SJCRH30 (cell line): ENCODE measurements at regions not wholly inside any gene's neighbourhood (a gene's known extent, or its start where the extent isn't known, plus 50 kb on each side); places are given as distances from the start of the nearest gene placed in this dataset.

Experiments used
- DNase-seq, 2 experiments: peaks; one replicate each; pipeline ENCODE4 v3.0.0-alpha.2; 2015 to 2020
- H3K27ac ChIP-seq: fragments of 250-450 bp; sonication (Bioruptor Pico); 2 replicates; pipeline ENCODE4 v1.5.1; 2020; ENCODE audit warnings: mild to moderate bottlenecking, moderate library complexity
- H3K27me3 ChIP-seq: fragments of 250-450 bp; sonication (Bioruptor Pico); 2 replicates; pipeline ENCODE4 v1.5.1; 2020; ENCODE audit warnings: mild to moderate bottlenecking, moderate library complexity
- H3K36me3 ChIP-seq: fragments of 250-450 bp; sonication (Bioruptor Pico); 2 replicates; pipeline ENCODE4 v1.5.1; 2020; ENCODE audit warnings: mild to moderate bottlenecking, moderate library complexity
- H3K4me1 ChIP-seq: fragments of 250-450 bp; sonication (Bioruptor Pico); 2 replicates; pipeline ENCODE4 v1.5.1; 2020; ENCODE audit warnings: mild to moderate bottlenecking, moderate library complexity
- H3K4me3 ChIP-seq: fragments of 250-450 bp; sonication (Bioruptor Pico); 2 replicates; pipeline ENCODE4 v1.5.1; 2020; ENCODE audit warnings: mild to moderate bottlenecking, moderate library complexity
- H3K9me3 ChIP-seq: fragments of 250-450 bp; sonication (Bioruptor Pico); replicated peaks from 2 replicates; pipeline ENCODE4 v1.5.1; 2020; ENCODE audit warnings: mild to moderate bottlenecking, moderate library complexity

GRCh38 chr2:144201126-144201525, 318.8 kb downstream of the ZEB2 start:
- Histone ChIP-seq H3K4me1 (no peaks in the 10 kb centered on the region; the same call in 1 of the 2 replicates), H3K4me3 (no peak overlapping the region), H3K36me3 (no peaks in the 10 kb centered on the region), H3K27ac (no peak overlapping the region), H3K27me3 (no peaks in the 10 kb centered on the region), H3K9me3 (peaks cover 6% of the 10 kb centered on the region; the same call in 1 of the 2 replicates)
- DNase-seq: no peak

- Histone ChIP-seq H3K4me3 (no peak overlapping the region), H3K4me1 (no peaks in the 10 kb centered on the region; the same call in 1 of the 2 replicates), H3K36me3 (peaks cover 2% of the 10 kb centered on the region; the same call in 1 of the 2 replicates), H3K27ac (no peak overlapping the region), H3K27me3 (no peaks in the 10 kb centered on the region), H3K9me3 (no peaks in the 10 kb centered on the region)
- DNase-seq: peak in 1 of 2 experiments; percentile 40
These were observed 321.8 kb downstream of the ZEB2 start for GRCh38 chr2:144198116-144198515.

- no peak for DNase-seq
- Histone ChIP-seq H3K4me1 (no peaks in the 10 kb centered on the region; the same call in 1 of the 2 replicates), H3K27ac (no peak overlapping the region), H3K4me3 (no peak overlapping the region), H3K9me3 (no peaks in the 10 kb centered on the region), H3K36me3 (peaks cover 2% of the 10 kb centered on the region; the same call in 1 of the 2 replicates), H3K27me3 (no peaks in the 10 kb centered on the region)
These were observed 325.4 kb downstream of the ZEB2 start for GRCh38 chr2:144194326-144195071.

GRCh38 chr2:144190908-144191605, 328.9 kb downstream of the ZEB2 start:
- Histone ChIP-seq H3K36me3 (peaks cover 2% of the 10 kb centered on the region; the same call in 1 of the 2 replicates), H3K9me3 (no peaks in the 10 kb centered on the region; the same call in 1 of the 2 replicates), H3K4me3 (no peak overlapping the region), H3K27me3 (no peaks in the 10 kb centered on the region), H3K4me1 (no peaks in the 10 kb centered on the region), H3K27ac (no peak overlapping the region)
- DNase-seq: no peak

GRCh38 chr2:144183727-144184126, 336.2 kb downstream of the ZEB2 start:
- no peak for DNase-seq
- Histone ChIP-seq H3K4me3 (no peak overlapping the region), H3K4me1 (no peaks in the 10 kb centered on the region), H3K36me3 (no peaks in the 10 kb centered on the region), H3K9me3 (no peaks in the 10 kb centered on the region; the same call in 1 of the 2 replicates), H3K27me3 (no peaks in the 10 kb centered on the region), H3K27ac (no peak overlapping the region)

- H3K36me3 ChIP-seq: no peaks in the 10 kb centered on the region
- no peak for DNase-seq
- H3K9me3 ChIP-seq: no peaks in the 10 kb centered on the region
- H3K27ac ChIP-seq: no peak overlapping the region
- H3K4me3 ChIP-seq: no peak overlapping the region
- no peaks in the 10 kb centered on the region for H3K27me3 ChIP-seq
- H3K4me1 ChIP-seq: no peaks in the 10 kb centered on the region
These were observed 338.9 kb downstream of the ZEB2 start for GRCh38 chr2:144181001-144181400.

- no peaks in the 10 kb centered on the region for H3K27me3 ChIP-seq
- no peak overlapping the region for H3K27ac ChIP-seq
- no peaks in the 10 kb centered on the region for H3K36me3 ChIP-seq
- H3K4me1 ChIP-seq: no peaks in the 10 kb centered on the region
- H3K4me3 ChIP-seq: no peak overlapping the region
- no peaks in the 10 kb centered on the region for H3K9me3 ChIP-seq
- no peak for DNase-seq
These were observed 339.8 kb downstream of the ZEB2 start for GRCh38 chr2:144180131-144180530.

- DNase-seq: no peak
- H3K9me3 ChIP-seq: no peaks in the 10 kb centered on the region
- no peaks in the 10 kb centered on the region for H3K36me3 ChIP-seq
- no peaks in the 10 kb centered on the region for H3K27me3 ChIP-seq
- no peak overlapping the region for H3K4me3 ChIP-seq
- no peak overlapping the region for H3K27ac ChIP-seq
- H3K4me1 ChIP-seq: no peaks in the 10 kb centered on the region
These were observed 349.7 kb downstream of the ZEB2 start for GRCh38 chr2:144170179-144170578.

GRCh38 chr2:144166743-144167142, 353.2 kb downstream of the ZEB2 start:
- no peaks in the 10 kb centered on the region for H3K9me3 ChIP-seq
- H3K27me3 ChIP-seq: no peaks in the 10 kb centered on the region
- no peak for DNase-seq
- H3K4me3 ChIP-seq: no peak overlapping the region
- H3K4me1 ChIP-seq: no peaks in the 10 kb centered on the region
- no peaks in the 10 kb centered on the region for H3K36me3 ChIP-seq
- H3K27ac ChIP-seq: no peak overlapping the region

- Histone ChIP-seq H3K27ac (no peak overlapping the region), H3K27me3 (no peaks in the 10 kb centered on the region), H3K36me3 (no peaks in the 10 kb centered on the region), H3K4me1 (no peaks in the 10 kb centered on the region), H3K9me3 (no peaks in the 10 kb centered on the region), H3K4me3 (no peak overlapping the region)
- no peak for DNase-seq
These were observed 354.2 kb downstream of the ZEB2 start for GRCh38 chr2:144165599-144166250.

- Histone ChIP-seq H3K27me3 (no peaks in the 10 kb centered on the region), H3K4me3 (no peak overlapping the region), H3K9me3 (no peaks in the 10 kb centered on the region), H3K4me1 (no peaks in the 10 kb centered on the region), H3K27ac (no peak overlapping the region), H3K36me3 (no peaks in the 10 kb centered on the region)
- DNase-seq: no peak
These were observed 356.3 kb downstream of the ZEB2 start for GRCh38 chr2:144163592-144163991.

GRCh38 chr2:144162652-144163051, 357.3 kb downstream of the ZEB2 start:
- Histone ChIP-seq H3K9me3 (no peaks in the 10 kb centered on the region), H3K4me1 (no peaks in the 10 kb centered on the region), H3K36me3 (no peaks in the 10 kb centered on the region), H3K27ac (no peak overlapping the region), H3K4me3 (no peak overlapping the region), H3K27me3 (no peaks in the 10 kb centered on the region)
- DNase-seq: no peak

GRCh38 chr2:144161061-144161460, 358.9 kb downstream of the ZEB2 start:
- no peaks in the 10 kb centered on the region for H3K36me3 ChIP-seq
- no peaks in the 10 kb centered on the region for H3K9me3 ChIP-seq
- H3K27ac ChIP-seq: no peak overlapping the region
- H3K4me1 ChIP-seq: peaks cover 6% of the 10 kb centered on the region
- no peak overlapping the region for H3K4me3 ChIP-seq
- DNase-seq: no peak
- no peaks in the 10 kb centered on the region for H3K27me3 ChIP-seq

GRCh38 chr2:144159240-144159639, 360.7 kb downstream of the ZEB2 start:
- peaks cover 9% of the 10 kb centered on the region for H3K4me1 ChIP-seq
- H3K27me3 ChIP-seq: no peaks in the 10 kb centered on the region
- H3K4me3 ChIP-seq: no peak overlapping the region
- no peaks in the 10 kb centered on the region for H3K9me3 ChIP-seq
- DNase-seq: no peak
- H3K27ac ChIP-seq: no peak overlapping the region
- no peaks in the 10 kb centered on the region for H3K36me3 ChIP-seq

GRCh38 chr2:144158096-144158495, 361.8 kb downstream of the ZEB2 start:
- Histone ChIP-seq H3K9me3 (no peaks in the 10 kb centered on the region), H3K4me3 (no peak overlapping the region), H3K4me1 (peaks cover 9% of the 10 kb centered on the region), H3K36me3 (no peaks in the 10 kb centered on the region), H3K27ac (no peak overlapping the region), H3K27me3 (no peaks in the 10 kb centered on the region)
- DNase-seq: no peak
